NCI-H1436 treated with DMSO at 0.1 percent for 48 hours (cell line): ENCODE measurements at regions not wholly inside any gene's neighbourhood (a gene's known extent, or its start where the extent isn't known, plus 50 kb on each side); places are given as distances from the start of the nearest gene placed in this dataset.
"Not testable (repeated sequence)": the region's sequence is repeated elsewhere in the genome, so short reads cannot be mapped to it uniquely, and the experiment has no call there.

ENCODE experiments used
- DNase-seq: peaks from one replicate; lab custom pipeline; 2025; lab: John Stamatoyannopoulos, UW

DNA sequence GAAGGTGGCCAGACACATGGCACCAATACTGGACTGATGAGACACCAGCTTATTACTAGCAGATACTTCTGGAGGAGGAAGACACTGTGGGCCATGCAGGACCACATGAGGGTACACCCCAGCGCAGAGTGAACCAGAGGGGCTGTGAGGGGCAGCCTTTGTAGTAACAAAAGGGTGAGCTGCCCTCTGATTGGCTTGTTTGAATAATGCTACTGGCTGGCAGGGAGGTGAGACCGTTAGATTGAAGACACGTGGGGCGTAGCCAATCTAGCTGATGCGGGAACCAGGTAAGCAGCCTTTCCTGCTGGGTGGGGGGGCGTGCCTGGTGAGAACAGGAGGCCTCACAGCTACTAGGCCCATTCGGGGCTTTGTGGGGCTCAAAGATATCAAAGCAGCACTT lies 102.8 kb upstream of the SEC14L1 start:
- no peak for DNase-seq

DNA sequence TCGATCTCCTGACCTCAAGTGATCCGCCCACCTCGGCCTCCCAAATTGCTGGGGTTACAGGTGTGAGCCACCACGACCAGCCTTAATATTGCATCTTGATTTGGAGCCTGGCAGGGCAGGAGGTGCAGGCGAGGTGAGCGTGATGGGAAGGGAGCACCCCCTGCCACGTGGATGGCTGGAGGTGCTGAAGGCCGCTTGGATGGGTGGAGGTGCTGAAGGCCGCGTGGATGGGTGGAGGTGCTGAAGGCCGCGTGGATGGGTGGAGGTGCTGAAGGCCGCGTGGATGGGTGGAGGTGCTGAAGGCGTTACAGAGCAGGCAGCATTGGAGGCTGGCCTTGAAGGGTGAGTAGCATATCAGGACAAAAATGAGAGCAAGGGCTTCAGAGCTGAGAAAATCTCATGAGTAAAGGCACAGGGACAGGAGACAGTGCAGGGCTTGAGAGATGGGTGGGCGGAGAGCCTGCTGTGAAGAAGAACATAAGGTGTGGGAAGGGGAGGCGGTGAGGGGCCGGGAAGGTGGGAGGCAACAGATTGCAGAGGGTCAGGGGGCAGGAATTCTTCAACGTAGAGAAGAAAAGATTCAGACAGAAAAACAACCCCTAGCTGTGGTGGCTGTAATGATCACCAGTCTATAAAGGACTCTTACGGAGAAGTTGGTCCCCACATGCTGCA lies 101.7 kb upstream of the SEC14L1 start:
- DNase-seq: no peak

DNA sequence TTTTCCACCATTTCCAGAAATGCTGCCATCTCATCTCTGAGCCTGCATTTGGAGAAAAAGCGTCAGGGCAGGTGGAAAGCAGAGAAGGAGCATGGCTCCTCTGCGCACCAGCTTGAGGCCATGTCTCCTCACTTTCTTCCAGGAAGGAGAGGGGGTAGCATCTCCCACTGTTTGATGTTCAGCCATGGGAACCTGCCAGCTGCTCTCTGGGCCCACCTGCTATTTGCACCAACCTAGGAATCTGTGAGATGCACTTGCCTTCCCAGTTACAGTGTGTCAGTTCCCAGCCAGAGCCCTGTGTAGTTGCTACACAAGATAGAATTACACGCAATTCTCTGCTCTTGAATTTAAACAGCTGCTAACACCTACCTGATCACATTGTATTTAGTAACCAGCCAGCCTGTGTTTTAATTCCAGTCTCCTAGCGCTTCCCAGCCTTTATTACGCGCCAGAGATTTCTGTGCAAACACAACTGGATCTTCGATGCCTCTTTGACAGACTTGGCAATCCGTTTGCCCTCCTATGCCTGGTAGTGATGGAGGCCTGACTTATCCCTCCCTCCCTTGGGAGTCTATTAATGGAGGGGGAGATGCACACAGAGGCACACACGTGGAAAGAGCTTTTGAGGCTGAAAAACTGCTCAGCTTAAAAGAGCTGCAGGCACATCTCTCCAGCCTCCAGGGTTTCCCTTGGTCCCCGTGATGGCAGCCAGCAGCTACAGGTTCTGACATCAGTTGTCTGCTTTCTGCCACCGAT lies 98.1 kb upstream of the SEC14L1 start:
- DNase-seq: peak; percentile 70

DNA sequence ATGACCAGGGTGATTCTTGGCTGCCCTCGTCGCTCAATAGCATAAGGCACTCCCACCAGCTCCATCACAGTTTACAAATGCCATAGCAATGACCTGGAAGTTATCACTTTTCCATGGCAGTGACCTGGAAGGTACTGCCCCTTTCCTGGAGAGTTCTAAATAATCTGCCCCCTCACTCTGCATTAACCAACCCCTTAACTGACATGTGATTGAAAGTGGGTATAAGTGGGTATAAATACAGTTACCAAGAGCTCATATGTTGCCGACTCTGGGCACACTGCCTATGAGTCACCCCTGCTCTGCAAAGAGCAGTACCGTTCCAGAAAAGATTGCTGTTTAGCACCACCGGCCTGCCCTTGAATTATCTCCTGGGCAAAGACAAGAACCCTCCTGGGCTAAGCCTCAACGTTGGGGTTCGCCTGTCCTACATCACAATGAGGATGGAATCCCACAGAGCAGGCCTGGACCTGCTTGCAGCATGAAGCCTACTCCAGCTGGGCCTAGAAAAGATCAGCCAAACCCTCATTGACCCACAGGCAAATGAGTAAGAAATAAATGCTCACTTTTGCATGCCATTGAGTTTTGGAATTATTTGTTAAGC lies 95.2 kb upstream of the SEC14L1 start:
- peak; percentile 73 for DNase-seq

DNA sequence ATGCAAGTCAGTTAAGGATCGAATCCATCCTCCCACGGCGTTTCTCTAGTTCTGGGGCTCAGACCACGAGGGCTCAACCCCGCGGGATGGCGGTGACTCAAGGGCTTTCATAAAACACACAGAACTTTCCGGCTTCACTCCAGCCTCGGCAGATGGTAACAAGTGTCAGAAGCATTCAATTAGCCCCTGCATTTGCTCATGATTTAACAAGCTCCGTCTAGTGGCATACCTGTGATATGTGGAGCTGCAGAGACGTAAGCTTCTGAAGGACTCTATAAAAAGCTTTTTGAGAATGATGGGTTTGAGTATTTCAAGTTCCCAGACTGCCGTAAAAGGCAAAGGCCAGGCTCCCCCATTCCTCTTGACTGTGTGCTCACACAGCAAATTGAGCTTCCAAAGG lies 91.3 kb upstream of the SEC14L1 start:
- peak; percentile 94 for DNase-seq

DNA sequence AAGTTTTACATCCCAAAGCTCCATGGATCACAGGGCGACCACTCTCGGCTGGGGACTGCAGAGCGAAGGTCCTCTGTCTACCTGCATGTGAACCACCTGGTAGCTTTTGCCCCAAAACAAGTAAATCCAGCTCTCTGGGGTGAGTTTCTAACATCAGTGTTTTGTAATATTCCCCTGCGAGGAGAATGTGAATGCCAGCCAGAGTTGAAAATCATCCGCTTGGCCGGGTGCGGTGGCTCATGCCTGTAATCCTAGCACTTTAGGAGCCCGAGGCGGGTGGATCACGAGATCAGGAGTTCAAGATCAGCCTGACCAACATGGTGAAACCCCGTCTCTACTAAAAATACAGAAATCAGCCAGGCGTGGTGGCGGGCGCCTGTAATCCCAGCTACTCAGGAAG lies 89.9 kb upstream of the SEC14L1 start:
- not testable (repeated sequence) for DNase-seq

DNA sequence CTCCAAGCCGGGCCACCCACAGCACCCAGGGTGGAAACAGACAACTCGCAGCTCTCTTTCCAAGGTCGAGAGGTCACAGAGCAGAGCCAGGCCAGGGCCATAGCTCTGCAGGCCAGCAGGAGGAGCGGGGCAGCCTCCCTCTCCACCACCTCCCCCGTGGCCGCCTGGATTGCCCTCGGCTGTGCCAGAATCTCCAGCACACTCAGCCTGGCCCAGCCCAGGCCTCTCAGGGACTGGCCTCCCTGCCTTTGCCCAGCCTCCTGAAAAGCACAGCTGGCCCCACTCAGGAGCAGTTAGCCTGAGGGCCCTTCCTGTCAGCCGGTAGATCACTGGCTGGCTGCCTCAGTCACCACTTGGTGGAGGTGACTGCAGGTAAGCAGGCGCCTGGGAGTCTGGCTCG lies 85.8 kb upstream of the SEC14L1 start:
- DNase-seq: no peak

DNA sequence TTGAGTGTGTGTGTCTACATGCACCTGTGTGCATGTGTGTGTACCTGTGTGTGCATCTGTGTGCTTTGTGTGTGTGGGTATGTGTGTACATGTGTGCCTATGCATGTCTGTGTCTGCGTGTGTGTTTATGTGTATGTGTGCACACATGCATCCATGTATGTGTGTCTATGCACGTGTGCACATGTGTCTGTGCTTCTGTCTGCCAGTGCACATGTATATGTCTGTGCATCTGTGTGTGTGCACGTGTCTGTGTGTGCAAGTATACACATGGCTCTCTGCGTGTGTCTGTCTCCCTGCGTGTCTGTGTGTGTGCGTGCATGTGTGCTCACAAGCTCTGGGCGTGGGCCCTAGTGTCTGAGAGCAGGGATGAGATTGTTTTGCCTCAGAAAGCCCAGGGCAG lies 85.3 kb upstream of the SEC14L1 start:
- DNase-seq: no peak

DNA sequence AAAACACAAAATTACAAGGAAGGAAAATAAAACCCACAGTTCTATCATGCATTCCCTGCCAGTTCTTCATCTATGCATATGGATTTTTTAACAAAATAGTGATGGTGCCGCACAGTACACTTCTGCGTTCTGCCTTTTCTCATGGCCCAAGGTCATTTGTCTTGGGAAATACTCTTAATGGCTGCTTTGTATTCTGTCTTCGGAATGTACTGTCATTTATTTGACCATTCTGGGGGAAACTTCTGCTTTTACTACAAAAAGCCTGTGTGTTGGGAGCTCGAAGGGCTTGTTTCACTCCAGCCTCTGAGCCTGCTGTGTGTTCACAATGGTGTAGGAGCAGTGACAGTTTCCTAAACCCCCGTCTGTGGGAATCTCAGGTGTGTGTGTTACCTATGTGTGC lies 82.8 kb upstream of the SEC14L1 start:
- no peak for DNase-seq

DNA sequence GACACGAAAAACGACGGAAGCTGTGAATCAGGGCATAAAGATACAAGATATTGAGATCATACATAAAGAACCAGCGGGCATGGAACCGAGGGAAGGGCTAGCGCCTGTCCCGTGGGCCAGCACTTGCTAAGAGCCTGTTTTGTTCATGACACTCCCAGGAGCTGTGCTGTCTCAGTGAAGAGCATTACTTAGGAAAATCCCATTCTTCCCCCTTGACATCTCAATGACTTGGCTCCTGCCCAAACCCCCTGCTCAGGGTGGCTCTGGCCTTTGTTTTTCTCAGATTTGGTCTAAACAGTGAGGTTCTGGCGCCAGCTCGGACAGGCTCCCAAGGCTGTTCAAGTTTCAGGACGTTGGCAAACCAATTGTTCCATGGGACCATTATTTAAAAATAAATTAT lies 79.1 kb upstream of the SEC14L1 start:
- no peak for DNase-seq

DNA sequence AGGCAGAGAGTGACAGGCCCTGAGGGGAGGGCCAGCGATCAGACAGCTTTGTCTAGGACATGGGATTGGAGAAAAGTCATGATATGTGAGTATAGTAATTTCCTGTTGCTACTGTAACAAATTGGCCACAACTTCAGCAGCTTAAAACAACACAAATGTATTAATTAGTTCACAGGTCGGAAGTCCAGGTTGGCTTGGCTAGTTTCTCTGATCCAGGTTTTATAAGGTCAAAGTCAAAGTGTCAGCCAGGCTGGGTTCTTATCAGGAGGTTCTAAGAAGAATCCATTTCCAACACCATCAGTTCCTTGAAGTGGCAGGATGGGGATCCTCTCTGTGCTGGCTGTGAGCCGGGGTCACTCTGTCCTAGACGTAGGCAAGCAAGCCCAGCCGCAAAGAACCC lies 76.2 kb upstream of the SEC14L1 start:
- no peak for DNase-seq

DNA sequence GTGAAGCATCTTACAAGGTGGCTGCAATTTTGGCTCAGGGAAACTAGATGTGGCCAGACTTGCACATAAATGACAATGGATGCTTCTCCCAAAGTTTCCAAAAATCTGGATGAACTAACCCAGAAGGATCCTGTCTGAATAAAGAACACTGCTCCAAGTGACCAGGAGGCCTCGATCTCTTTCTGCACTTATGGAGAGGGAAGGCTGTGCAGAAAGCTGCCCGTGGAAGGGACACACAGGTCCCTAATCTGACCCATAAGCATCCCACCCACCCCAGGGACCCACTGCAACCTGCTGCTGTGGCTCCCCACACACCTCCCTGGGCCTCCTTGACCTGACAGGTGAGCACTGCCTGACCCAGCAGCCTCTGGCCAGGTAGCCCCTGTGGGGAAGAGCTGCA lies 74.6 kb upstream of the SEC14L1 start:
- no peak for DNase-seq

DNA sequence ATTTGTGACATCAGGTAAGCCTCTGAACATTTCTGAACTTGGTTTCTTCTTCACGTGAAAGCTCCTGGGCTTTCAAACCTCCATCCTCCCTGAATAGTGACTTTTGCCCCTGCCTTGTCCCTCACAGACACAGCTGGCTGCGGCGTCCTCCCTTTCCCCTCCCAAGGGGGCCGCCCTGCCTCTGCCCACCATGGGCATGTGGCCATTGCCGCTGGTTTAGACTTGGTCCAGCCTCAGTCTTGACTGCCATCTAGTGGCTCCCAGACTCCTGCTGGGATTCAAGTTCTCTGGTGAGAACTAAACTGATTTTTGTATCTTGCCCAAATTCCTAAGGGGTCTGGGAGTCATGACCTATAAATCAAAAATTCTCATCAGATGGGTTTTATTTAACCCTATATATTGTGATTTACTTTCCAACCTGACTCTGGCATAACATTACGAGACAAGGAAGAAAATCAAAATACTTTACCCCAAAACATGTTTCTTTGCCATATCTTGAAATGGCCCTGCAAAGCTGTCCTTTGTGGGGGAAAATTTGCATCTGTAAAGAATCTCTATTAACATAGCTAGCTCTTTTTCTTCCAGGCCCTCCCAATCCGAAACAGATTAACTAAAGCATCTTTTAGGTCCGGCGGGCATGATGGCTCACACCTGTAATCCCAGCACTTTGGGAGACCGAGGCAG lies 73.9 kb upstream of the SEC14L1 start:
- peak; percentile 21 for DNase-seq

DNA sequence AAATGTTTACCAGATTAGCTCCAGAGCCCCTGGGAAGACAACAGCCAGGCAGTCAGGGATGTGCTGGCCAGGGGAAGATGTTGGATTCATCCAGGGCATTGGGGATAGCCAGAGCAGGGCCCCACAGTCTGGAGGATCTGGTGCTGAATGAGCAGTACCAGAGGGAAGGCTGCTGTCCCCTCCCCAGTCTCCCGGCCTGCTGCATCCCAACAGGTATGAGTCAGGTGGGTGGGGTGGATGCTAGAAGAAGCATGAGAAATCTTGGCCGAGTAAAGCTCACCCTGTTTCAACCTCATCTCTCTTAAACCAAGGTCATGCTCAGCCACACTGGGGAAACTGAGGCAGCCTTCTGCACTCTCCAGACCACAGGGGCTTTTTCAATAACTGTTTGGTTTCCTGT lies 71.9 kb upstream of the SEC14L1 start:
- no peak for DNase-seq

DNA sequence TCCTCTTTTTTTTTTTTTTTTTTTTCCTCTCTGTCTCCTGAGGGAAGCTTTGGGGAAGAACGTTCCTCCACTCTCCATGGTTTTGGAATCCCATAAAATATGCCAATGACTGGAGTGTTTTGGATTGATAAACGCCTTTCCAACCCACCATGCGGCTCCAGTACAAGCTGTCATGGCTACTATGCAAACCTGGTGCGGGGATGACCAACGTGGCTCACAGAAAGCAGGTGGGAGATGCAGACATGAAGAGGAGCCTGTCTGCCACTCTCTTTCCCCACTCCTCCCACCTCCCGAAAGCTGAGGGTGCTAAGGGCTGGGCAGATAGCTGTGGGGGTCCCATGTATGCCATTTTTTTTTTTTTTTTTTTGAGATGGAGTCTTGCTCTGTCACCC lies 69.9 kb upstream of the SEC14L1 start:
- DNase-seq: no peak

DNA sequence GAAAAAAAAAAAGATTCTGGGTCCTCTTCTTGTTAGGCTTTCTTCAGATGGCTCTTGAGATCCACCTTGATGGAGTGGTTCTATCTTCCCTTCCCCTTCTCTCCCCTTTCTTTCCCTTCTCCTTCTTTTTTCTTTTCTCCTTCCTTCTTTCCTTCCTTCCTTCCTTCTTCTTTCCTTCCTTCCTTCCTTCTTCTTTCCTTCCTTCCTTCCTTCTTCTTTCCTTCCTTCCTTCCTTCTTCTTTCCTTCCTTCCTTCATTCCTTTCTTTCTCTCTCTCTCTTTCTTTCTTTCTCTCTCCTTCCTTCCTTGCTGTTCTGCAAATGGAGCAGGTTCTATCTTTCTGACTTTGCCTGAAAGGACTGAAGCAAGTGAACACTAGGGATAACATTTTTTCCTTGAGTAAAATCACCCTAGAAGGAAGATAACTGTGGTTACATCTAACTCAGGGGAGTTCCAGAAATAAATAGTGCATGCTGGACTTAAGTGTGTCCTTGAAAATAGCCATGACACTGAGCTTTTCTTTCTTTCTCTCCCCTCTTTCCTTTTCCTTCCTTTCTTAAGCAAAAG lies 68.8 kb upstream of the SEC14L1 start:
- DNase-seq: no peak

DNA sequence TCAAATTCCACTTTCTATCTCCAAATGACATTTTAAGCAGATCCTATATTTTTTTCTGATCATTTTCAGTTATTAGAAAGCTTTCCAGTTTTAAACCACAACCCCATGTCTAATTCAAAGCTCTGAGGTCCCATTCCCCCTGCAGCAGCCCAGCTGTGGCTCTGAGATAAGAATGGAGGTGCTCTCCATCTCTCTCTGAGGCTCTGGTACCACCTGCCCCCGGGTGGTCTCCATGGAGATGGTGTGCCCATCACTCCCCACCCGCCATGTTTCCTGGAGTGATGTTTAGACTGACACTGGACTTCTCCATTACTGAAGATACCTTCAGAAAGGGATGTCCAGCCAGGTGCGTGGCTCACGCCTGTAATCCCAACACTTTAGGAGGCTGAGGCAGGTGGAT lies 68.1 kb upstream of the SEC14L1 start:
- DNase-seq: no peak

DNA sequence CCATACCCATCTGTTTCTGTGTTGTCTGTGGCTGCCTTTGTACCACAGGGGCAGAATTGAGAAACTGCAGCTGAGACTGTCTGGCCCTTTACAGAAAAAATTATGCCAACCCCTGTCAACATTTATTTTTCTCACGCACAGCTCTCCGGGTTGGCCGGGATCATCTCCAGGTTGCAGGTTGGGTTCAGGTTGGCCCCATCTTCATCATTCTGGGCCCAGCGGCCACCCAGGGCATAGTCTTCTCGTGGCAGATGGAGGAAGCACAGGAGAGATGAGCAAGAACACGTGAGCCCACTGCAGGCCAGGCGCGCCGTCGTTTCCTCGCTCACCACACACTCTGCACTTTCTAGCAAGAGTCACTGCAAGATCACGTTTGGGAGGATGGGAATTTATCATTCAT lies 66.1 kb upstream of the SEC14L1 start:
- DNase-seq: no peak

DNA sequence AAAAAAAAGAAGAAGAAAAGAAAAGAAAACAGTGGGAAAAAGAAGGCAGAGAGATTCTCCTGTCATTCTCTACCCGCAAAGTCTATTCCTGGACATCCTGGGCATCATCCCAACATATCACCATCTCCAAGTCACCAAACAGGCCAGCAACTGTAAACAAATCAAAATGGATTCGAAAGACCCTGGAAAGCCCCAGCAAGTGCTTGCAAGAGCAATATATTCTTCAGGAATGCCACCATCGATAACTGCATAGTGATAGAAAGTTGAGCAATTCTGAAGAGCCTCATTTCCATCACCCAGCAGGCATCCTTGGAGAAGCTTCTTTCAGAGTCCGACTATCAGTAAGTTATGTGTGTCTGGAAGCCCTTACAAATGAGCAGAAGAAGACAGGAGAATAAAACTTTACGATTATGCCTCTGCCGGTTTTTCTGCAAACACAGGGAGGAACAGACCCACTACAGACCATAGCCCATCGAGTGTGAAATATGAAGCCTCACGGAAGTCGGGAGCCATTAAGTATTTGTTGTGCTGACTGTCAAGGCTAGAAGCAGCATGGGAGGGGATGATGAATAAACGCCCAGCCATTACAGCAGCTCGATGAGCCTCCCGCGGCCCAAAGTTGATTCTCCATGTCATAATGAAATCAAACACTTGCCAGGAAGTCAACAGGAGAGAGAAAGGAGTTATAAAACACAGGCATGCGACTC lies 64.5 kb upstream of the SEC14L1 start:
- peak; percentile 50 for DNase-seq

DNA sequence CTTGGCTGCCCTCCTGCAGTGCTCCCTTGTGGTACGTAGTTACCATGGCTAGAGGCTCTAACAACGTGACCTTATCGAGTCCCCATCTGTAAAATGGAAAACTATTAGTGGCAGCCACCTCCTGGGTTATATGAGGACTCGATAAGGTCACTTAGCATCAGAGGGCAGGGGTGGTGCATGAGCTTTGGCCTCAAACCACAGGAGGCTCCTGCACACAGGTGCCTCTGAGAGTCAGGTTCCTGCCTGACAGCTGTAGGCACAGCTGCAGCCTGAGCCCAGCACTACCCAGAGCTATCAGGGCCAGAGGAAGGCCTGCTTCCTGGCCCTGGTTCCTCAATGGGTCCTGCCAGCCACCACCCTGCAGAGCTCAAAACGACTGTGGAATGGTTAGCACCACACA lies 57.2 kb upstream of the SEC14L1 start:
- no peak for DNase-seq

DNA sequence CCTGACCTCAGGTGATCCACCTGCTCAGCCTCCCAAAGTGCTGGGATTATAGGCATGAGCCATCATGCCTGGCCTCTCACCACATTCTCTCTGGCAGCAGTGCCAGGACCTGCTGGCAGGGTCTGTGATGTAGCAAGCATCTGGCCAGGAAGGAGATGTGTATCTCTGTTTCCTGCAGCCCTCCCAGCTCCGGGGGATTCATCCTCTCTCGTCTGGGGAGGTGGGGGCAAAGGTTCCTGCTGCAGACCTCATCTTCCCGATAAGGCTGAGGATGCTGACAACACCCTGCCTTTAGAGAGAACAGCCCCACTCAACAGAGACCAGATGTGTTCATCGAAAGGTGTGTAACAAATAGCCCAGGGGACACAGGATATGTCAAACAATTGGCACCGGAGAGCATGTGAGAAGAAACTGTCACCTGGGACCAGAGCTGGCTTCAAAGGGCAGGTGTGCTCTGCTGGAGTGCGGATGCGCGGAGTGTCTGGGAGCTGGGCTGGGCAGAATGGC lies 54.8 kb upstream of the SEC14L1 start:
- peak; percentile 32 for DNase-seq
